CD4-positive, alpha-beta T cell treated with Interferon alpha-2 for 1 hour (primary cell): ENCODE measurements at regions not wholly inside any gene's neighbourhood (a gene's known extent, or its start where the extent isn't known, plus 50 kb on each side); places are given as distances from the start of the nearest gene placed in this dataset.
"Not testable (repeated sequence)": the region's sequence is repeated elsewhere in the genome, so short reads cannot be mapped to it uniquely, and the experiment has no call there.

ENCODE experiments used
- DNase-seq, 2 donors: peaks; one replicate each; pipeline ENCODE4 v3.0.0-alpha.2; 2020 to 2022

DNA sequence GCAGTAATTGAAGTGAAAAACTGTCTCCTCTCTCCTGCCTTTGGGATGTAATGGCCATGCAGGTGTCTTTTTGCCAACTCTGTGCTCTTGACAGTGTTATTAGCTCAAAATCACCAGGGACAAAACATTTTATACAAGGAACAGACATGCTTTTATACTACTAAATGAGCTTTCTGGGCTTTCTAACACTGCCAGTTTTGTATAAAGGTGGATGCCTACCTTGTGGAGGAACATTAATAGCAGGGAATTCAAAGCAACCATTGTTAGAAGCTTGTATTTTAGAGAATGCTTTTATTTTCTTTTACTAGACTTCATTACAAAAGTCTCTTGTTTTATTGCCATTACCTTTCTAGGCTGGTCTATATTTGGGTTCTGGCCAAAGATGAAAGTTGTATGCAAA, 54.7 kb upstream of the ARSJ start:
- no peak for DNase-seq

DNA sequence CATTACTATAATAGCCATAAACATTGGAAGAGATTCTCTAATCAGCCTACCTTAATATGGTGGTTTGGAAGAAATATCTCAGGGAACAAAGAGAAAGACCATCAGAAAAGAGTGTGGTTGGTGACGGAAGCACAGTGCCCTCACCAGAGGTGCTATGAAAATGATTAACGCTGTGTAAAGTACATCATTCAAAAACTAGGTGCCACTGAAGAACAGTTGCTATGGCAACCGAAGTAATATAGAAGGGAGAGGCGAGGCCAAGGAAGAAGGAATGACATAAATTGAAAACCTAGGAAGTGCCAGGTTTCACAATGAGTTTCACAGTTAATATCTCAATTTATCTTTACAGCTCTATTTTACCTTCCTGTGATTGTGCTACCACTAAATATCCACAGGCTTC, 57.0 kb upstream of the ARSJ start:
- DNase-seq, result no peak

DNA sequence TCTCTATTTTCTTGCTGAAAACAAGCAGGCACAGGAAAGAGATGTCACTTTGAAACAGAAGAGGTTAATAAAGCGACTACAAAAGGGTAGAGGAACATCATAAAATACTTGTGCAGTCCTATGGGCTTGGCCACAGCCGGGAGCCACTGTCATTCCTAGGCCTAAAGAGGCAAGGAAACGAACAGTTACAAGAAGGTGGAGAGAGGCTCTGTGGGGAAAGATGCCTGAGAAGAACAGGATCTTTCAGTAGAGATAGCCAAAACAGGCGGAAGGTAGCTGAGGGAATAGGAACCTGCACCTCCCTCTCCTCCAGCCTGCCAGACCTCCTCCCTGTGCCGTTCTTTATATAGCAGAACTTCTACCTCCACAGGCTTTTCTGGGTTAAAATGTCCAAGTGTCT, 57.4 kb upstream of the ARSJ start:
- no peak for DNase-seq

GRCh38 chr4:114037988-114038387, 58.5 kb upstream of the ARSJ start:
- DNase-seq, result no peak

DNA sequence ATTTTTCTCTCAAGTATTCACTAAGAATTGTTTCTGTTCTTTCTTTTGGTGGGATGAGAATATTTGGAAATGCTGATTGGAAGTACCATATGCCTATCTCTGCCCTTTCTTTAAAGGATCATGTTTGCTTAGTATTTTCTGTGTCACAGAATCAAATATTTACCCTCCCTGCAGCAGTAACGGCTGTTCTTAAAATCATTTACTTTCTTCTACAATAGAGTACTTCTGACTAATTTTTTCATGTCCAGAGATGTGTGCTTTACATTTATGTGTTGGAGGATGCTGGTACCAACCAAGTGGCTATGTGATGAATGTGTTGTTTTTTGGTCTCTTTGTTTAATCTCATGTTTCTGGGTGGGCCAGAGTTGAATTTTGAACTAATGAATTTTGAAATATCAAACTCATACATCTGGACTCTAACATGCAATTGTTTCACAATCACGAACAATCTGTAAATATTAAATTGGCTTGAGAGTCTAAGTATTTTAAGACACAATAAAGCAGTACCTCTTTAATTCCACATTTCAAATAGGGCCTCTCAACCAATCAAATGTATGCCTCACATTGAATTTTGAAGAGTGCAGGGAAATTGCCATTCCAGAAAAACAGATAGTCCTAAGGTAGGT, 59.4 kb upstream of the ARSJ start:
- DNase-seq, result no peak

- peak in 1 of 2 donors; percentile 5 for DNase-seq
These were observed 61.1 kb upstream of the ARSJ start for GRCh38 chr4:114040319-114041116.

- DNase-seq, result no peak
These were observed 61.6 kb upstream of the ARSJ start for GRCh38 chr4:114041117-114041475.

DNA sequence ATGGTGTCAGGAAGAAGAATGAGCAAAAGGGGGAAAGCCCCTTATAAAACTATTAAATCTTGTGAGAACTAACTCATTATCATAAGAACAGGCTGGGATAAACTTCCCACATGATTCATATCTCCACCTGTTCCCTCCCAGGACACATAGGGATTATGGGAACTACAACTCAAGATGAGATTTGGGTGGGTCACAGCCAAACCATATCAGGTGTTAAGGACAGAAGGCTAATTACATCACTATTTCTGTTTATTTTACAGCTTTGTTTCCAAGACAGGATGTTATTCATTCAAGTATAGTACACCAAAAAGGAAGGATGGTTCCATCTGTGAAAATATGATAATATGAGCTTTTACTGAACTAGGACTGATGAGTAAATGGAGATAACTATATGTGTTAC, 63.7 kb upstream of the ARSJ start:
- no peak for DNase-seq

DNA sequence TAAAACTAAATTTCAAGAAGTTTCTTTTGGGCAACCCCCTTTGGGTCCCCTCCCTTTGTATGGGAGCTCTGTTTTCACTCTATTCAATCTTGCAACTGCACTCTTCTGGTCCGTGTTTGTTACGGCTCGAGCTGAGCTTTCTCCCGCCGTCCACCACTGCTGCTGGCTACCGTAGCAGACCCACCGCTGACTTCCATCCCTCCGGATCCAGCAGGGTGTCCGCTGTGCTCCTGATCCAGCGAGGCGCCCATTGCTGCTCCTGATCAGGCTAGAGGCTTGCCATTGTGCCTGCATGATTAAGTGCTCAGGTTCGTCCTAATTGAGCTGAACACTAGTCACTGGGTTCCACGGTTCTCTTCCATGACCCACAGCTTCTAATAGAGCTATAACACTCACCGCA, 64.9 kb upstream of the ARSJ start:
- not testable (repeated sequence) for DNase-seq

DNA sequence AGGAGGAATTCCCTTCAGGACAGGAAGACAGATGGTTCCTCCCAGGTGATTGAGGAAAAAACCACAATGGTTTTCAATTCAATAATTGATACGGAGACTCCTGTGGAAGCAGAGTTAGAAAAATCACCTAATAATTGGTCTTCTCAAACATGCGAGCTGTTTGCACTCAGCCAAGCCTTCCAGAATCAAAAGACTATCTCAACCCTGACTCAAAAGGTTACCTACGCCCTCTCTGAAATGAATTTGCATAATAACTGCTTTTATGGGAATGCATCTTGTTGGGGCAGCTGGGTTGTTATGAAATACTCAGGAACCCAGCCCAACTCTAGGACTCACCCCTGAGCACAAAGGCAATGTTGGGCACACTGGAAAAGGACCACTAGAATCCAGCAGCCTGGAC, 66.9 kb upstream of the ARSJ start:
- no peak for DNase-seq

DNA sequence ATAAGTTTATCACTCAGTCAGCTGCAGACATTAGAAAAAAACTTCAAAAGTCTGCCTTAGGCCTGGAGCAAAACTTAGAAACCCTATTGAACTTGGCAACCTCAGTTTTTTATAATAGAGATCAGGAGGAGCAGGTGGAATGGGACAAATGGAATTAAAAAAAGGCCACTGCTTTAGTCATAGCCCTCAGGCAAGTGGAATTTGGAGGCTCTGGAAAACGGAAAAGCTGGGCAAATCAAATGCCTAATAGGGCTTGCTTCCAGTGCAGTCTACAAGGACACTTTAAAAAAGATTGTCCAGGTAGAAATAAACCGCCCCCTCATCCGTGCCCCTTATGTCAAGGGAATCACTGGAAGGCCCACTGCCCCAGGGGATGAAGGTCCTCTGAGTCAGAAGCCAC, 68.7 kb upstream of the ARSJ start:
- not testable (repeated sequence) for DNase-seq

GRCh38 chr4:114052227-114052626, 72.8 kb upstream of the ARSJ start:
- DNase-seq, result no peak

- DNase-seq, result no peak
These were observed 77.2 kb upstream of the ARSJ start for GRCh38 chr4:114056599-114056998.

- no peak for DNase-seq
These were observed 78.3 kb upstream of the ARSJ start for GRCh38 chr4:114057746-114058145.

- no peak for DNase-seq
These were observed 83.1 kb upstream of the ARSJ start for GRCh38 chr4:114062499-114062898.

DNA sequence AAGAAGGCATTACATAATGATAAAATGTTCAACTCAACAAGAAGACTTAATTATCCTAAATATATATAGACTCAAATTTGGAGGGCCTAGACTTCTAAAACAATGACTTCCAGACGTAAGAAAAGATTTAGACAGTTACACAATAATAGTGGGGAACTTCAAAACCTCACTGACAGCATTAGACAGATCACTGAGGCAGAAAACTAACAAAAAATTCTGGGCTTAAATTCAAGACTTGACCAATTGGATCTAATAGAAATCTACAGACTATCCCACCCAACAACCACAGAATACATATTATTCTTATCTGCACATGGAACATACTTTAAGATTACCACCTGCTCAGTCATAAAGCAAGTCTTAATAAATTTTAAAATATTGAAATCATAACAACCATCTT, 93.3 kb upstream of the ARSJ start:
- DNase-seq, result no peak

DNA sequence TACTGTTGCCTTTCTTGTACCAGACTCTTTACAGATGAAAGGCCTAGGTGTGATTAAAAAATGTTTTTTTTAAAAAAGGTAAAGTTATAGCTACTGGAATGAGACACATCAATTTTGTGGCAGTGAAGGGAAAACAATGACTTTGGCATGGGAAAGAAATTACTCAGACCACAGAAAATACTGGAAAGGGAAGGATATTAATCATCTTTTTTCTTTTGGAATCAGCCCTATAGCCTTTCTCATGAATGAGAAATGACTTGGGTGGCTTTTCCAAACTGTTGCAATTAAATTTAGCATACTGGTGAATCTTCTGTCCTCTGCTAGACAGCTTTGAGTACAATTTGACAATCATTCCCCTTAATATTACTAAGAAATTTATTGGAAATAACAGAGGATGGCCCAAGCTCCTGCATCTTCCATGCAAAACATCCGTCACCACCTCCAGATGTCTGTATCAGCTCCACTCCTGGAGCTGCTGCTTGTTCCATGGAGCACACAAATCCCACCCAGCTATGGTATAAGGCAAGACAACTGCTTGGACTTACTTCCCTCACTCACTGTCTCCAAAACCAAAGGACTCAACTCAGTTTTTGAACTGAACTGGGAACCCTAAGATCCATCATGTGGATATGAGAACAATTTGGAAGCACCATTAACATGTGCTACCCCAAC, 97.6 kb upstream of the ARSJ start:
- DNase-seq, result no peak

- no peak for DNase-seq
These were observed 98.2 kb upstream of the ARSJ start for GRCh38 chr4:114077610-114078009.

GRCh38 chr4:114078636-114079035, 99.2 kb upstream of the ARSJ start:
- DNase-seq, result no peak

DNA sequence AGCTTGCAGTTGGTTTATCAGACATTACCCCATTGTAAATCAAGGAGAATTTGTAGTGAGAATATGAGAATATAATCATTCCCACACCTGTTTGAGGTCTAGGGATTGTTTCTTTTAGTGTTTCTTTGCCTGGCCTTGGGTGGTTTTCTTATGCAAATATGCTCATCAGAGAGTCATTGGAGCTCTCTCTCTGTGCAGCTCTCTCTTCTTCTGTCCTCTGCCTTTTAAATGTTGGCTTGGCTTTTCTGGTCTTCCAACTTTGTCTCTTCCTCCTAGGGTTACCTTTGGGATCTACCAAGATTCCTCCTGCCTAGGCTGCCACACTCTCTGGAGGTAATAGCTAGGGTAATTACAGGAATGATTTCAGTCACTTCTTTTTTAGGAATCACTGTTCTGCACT, 102.3 kb upstream of the ARSJ start:
- DNase-seq, result no peak

- no peak for DNase-seq
These were observed 102.9 kb upstream of the ARSJ start for GRCh38 chr4:114082348-114082747.

- no peak for DNase-seq
These were observed 106.3 kb upstream of the ARSJ start for GRCh38 chr4:114085611-114086345.

DNA sequence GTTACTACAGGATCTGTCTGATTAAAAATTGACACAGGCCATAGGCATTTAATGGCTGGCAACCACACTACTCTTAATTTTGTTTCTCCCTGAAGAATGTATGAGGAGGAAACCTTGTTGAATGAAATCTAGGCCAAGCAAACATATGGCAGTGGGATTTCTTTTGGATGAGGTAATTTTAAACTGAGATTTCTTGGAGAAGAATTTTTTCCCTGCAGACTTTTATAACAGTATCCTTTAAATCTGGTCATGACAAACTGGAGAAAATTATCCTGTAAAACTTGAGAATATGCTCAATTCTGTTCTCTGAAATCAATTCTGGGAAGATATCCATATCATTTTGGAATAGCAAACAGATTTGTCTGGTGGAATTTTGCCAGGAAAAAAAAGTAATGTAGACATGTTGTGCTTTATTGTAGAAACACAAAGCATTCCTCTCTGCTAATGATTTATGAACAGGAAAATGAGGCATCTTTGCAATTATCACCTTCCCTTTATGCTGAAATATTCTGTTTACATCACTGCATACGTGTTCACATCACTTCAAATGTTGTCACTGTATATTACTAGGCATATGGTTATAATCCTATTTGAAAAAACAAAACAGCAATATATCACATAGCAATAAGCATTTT, 108.3 kb upstream of the ARSJ start:
- no peak for DNase-seq
